ENCODE measurements at regions not wholly inside any gene's neighbourhood (a gene's known extent, or its start where the extent isn't known, plus 50 kb on each side); places are given as distances from the start of the nearest gene placed in this dataset.
"Not testable (repeated sequence)": the region's sequence is repeated elsewhere in the genome, so short reads cannot be mapped to it uniquely, and the experiment has no call there.

GRCh38 chr1:181202986-181203555 lies 114.6 kb downstream of the IER5 start:
- DNase-seq (ENCODE audit: low read depth, low spot score), result no peak

GRCh38 chr1:181204530-181204929 lies 116.0 kb downstream of the IER5 start:
- DNase-seq (ENCODE audit: low read depth, low spot score), result no peak

- DNase-seq (ENCODE audit: low read depth, low spot score), result no peak
These were observed 117.4 kb downstream of the IER5 start for GRCh38 chr1:181205901-181206300.

GRCh38 chr1:181206513-181206912 lies 118.0 kb downstream of the IER5 start:
- no peak for DNase-seq (ENCODE audit: low read depth, low spot score)

GRCh38 chr1:181206979-181207790 lies 118.7 kb downstream of the IER5 start:
- no peak for DNase-seq (ENCODE audit: low read depth, low spot score)

GRCh38 chr1:181208083-181208482 lies 119.6 kb downstream of the IER5 start:
- DNase-seq (ENCODE audit: low read depth, low spot score), result no peak

GRCh38 chr1:181208967-181209366 lies 120.5 kb downstream of the IER5 start:
- DNase-seq (ENCODE audit: low read depth, low spot score), result no peak

GRCh38 chr1:181213056-181213455 lies 124.6 kb downstream of the IER5 start:
- no peak for DNase-seq (ENCODE audit: low read depth, low spot score)

- DNase-seq (ENCODE audit: low read depth, low spot score), result peak; percentile 56
These were observed 128.1 kb downstream of the IER5 start for GRCh38 chr1:181216591-181216994.

- no peak for DNase-seq (ENCODE audit: low read depth, low spot score)
These were observed 131.4 kb downstream of the IER5 start for GRCh38 chr1:181219938-181220337.

- no peak for DNase-seq (ENCODE audit: low read depth, low spot score)
These were observed 132.6 kb downstream of the IER5 start for GRCh38 chr1:181221078-181221477.

GRCh38 chr1:181222972-181223505 lies 134.5 kb downstream of the IER5 start:
- no peak for DNase-seq (ENCODE audit: low read depth, low spot score)

- DNase-seq (ENCODE audit: low read depth, low spot score), result not testable (repeated sequence)
These were observed 138.2 kb downstream of the IER5 start for GRCh38 chr1:181226728-181227127.

- no peak for DNase-seq (ENCODE audit: low read depth, low spot score)
These were observed 150.6 kb downstream of the IER5 start for GRCh38 chr1:181239086-181239485.

- DNase-seq (ENCODE audit: low read depth, low spot score), result not testable (repeated sequence)
These were observed 157.8 kb downstream of the IER5 start for GRCh38 chr1:181246320-181246719.

GRCh38 chr1:181248361-181248760 lies 159.9 kb downstream of the IER5 start:
- not testable (repeated sequence) for DNase-seq (ENCODE audit: low read depth, low spot score)

GRCh38 chr1:181249186-181249585 lies 160.7 kb downstream of the IER5 start:
- DNase-seq (ENCODE audit: low read depth, low spot score), result no peak

GRCh38 chr1:181250038-181250437 lies 161.5 kb downstream of the IER5 start:
- no peak for DNase-seq (ENCODE audit: low read depth, low spot score)

GRCh38 chr1:181251001-181251712 lies 162.7 kb downstream of the IER5 start:
- no peak for DNase-seq (ENCODE audit: low read depth, low spot score)

GRCh38 chr1:181251713-181252075 lies 163.2 kb downstream of the IER5 start:
- no peak for DNase-seq (ENCODE audit: low read depth, low spot score)

- DNase-seq (ENCODE audit: low read depth, low spot score), result not testable (repeated sequence)
These were observed 165.1 kb downstream of the IER5 start for GRCh38 chr1:181253601-181254000.

GRCh38 chr1:181255270-181255929 lies 166.9 kb downstream of the IER5 start:
- no peak for DNase-seq (ENCODE audit: low read depth, low spot score)
